Stimulated activated naive CD4-positive, alpha-beta T cell (primary cell): ENCODE measurements at regions not wholly inside any gene's neighbourhood (a gene's known extent, or its start where the extent isn't known, plus 50 kb on each side); places are given as distances from the start of the nearest gene placed in this dataset.
"Not testable (repeated sequence)": the region's sequence is repeated elsewhere in the genome, so short reads cannot be mapped to it uniquely, and the experiment has no call there.

ENCODE experiments used
- DNase-seq, 6 experiments: peaks; one replicate each; lab custom pipeline; 2025; lab: John Stamatoyannopoulos, UW

DNA sequence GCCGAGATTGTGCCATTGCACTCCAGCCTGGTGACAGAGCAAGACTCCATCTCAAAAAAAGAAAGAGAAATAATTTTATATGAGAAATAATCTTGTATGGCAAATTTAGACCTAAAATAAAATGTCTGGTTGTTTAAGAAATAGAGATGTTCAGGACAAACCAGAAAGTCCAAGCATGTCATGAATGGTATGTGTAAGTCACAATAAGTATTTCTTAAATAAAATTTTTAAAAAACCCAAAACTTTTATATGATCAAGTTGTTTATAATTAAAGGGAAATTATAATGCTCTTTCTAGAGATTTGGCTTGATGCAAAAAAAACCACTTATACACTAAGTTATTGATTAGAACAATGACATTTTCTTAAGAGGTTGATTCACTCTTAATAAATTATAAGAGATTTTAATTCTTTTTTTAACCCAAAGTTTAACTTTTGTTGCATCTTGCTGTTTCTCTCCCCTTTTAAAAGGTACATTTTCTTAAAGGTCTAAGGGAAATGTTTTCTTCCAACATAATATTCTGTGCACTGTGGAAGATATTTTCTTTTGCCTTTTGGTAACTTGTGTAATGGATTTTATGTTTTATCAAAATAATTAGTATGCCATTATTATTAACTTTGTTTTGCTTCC, 105.7 kb downstream of the RTP4 start:
- DNase-seq = no peak

DNA sequence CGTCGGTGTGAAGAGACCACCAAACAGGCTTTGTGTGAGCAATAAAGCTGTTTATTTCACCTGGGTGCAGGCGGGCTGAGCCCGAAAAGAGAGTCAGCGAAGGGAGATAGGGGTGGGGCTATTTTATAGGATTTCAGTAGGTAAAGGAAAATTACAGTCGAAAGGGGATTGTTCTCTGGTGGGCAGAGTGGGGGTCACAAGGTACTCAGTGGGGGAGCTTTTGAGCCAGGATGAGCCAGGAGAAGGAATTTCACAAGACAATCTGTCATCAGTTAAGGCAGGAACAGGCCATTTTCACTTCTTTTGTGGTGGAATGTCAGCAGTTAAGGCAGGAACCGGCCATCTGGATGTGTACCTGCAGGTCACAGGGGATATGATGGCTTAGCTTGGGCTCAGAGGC, 98.1 kb downstream of the RTP4 start:
- DNase-seq = not testable (repeated sequence)

- DNase-seq = no peak
Measured at GRCh38 chr3:187465503-187465902, 97.3 kb downstream of the RTP4 start.

GRCh38 chr3:187464682-187465081, 96.5 kb downstream of the RTP4 start:
- DNase-seq = no peak

DNA sequence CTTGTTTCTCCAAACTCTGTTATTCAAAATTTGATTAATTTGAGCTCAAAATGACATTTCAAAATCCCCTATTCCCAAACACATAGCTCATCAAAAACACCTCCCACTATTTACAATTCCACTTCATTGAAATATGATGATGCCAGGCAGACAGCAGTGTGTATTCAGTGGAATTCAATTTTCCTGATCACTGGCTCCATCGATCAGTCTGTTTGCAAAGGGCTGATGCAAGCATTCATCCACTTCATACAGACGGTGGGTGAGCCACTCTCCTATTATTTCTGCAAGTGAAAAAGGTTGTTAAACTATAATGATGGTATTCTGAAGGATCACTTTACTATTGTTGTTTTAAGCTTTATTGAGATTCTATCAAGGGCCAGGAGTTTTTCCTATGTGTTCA, 90.7 kb downstream of the RTP4 start:
- DNase-seq = no peak

DNA sequence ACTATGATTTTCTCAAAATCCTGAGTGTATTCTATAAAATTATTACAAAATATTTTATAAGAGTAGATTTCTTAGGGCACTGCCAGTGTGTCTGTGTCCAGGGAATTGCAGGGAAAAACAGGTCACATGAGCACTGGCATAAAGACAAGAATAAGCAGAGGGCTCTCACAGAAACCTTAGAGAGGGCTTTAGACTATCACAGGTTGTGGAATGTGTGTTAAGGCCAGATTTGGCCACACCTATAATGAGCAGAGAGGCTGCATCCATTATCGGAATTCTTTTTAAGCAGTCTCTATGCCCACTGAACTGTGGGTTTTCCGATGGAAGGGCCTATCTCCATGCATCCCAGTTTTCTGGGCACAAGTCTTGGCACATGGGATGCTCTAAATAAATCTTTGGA, 90.2 kb downstream of the RTP4 start:
- no peak for DNase-seq

GRCh38 chr3:187456250-187456649, 88.1 kb downstream of the RTP4 start:
- DNase-seq = no peak

DNA sequence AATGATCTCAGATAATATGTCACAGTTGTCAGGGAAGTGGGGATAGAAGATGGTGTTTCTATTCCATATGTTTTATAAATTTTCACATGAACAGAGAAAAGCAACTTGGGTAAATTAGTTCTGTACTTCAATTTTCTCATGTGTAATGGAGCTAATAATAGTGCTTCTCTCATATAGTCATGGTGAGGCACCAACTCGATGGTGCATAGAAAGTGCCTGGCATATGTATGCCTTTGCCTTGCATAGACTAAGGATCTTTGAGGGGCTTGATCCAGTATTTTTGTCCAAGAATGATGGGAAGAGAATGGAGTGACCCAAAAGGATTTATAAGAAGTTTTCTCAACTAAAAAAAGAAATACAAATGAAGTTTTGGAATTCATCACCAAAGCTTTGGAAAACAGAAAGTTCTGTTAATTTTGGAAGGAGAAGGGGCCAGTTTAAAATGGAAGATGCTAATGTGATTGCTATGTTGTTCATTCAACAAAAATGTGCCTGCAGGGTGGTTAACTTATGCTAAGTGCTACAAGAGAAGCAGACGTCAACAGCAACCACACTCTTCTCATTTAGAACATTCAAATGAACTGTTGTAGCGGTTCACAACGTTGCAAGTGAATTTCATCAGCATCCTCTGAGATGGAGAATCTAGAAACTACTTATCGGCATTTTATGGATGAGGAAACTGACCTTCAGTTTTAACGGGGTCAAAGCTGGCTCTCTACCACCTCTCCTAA, 86.1 kb downstream of the RTP4 start:
- DNase-seq = no peak

- no peak for DNase-seq
Measured at GRCh38 chr3:187450431-187451190, 82.4 kb downstream of the RTP4 start.

- no peak for DNase-seq
Measured at GRCh38 chr3:187448674-187449073, 80.5 kb downstream of the RTP4 start.

- no peak for DNase-seq
Measured at GRCh38 chr3:187447737-187448136, 79.6 kb downstream of the RTP4 start.

DNA sequence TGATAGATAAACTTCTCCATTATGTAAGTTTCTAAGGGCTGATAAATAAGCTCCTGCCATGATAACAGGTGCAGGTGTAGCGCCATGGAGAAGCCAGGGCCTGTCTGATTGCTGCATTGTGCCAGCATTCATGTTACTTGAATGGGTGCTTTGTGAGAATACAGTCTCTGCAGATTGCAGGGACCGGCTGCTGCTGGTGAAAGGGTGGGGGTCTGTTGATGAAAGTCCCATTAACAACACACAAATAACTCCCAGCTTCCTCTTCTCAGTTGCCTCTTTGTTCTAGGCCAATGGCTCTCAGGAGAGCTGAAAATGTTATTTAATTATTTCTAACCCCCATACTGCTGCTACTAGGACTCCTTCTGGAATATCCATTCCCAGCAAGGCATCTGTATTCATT, 77.2 kb downstream of the RTP4 start:
- no peak for DNase-seq

GRCh38 chr3:187434524-187434923, 66.3 kb downstream of the RTP4 start:
- DNase-seq = no peak

- no peak for DNase-seq
Measured at GRCh38 chr3:187430576-187430975, 62.4 kb downstream of the RTP4 start.
